ENCODE measurements at regions not wholly inside any gene's neighbourhood (a gene's known extent, or its start where the extent isn't known, plus 50 kb on each side); places are given as distances from the start of the nearest gene placed in this dataset.

- POLR2A ChIA-PET (ENCODE audit: low non-redundant PET): no interaction called here
- Histone ChIP-seq H3K36me3 (ENCODE audit: insufficient read depth, low read length, poor library complexity, severe bottlenecking) (no peaks in the 10 kb centered on the region), H3K27ac (ENCODE audit: low read depth, low read length, poor library complexity, severe bottlenecking) (no peak overlapping the region), H3K27me3 (replicated peaks; ENCODE audit: insufficient read depth, low read depth, low read length, poor library complexity) (no peaks in the 10 kb centered on the region), H3K4me1 (ENCODE audit: insufficient read depth, low read length, poor library complexity, severe bottlenecking) (peaks cover 5% of the 10 kb centered on the region), H3K9me3 (ENCODE audit: low read depth, low read length, poor library complexity, severe bottlenecking) (peaks cover 6% of the 10 kb centered on the region), H3K4me3 (ENCODE audit: low read depth, low read length, poor library complexity, severe bottlenecking) (no peak overlapping the region)
- BruUV-seq (replicated peaks): no TSS peak
- TF ChIP-seq CTCF (conservative IDR thresholded peaks at IDR 0.05; ENCODE audit: low read depth, low read length) (no peak), EZH2 (IDR thresholded peaks at IDR 0.05; ENCODE audit: borderline replicate concordance, low read depth, low read length, poor library complexity, severe bottlenecking) (no peak)
- intact Hi-C loops (cut with micrococcal nuclease; ENCODE audit: unreplicated experiment): no loop called here
- no peak for DNase-seq (ENCODE audit: low spot score)
- CTCF ChIA-PET: no interaction called here
Observed at GRCh38 chrX:19194285-19195242, 72.3 kb upstream of the ADGRG2 start.

- ChIA-PET POLR2A (ENCODE audit: low non-redundant PET) (no interaction called here), CTCF (no interaction called here)
- no TSS peak for BruUV-seq (replicated peaks)
- no peaks in the 10 kb centered on the region for H3K36me3 ChIP-seq (ENCODE audit: insufficient read depth, low read length, poor library complexity, severe bottlenecking)
- no peaks in the 10 kb centered on the region for H3K27me3 ChIP-seq (replicated peaks; ENCODE audit: insufficient read depth, low read depth, low read length, poor library complexity)
- H3K27ac ChIP-seq (ENCODE audit: low read depth, low read length, poor library complexity, severe bottlenecking): no peak overlapping the region
- no peak overlapping the region for H3K4me3 ChIP-seq (ENCODE audit: low read depth, low read length, poor library complexity, severe bottlenecking)
- H3K9me3 ChIP-seq (ENCODE audit: low read depth, low read length, poor library complexity, severe bottlenecking): peaks cover 6% of the 10 kb centered on the region
- TF ChIP-seq CTCF (conservative IDR thresholded peaks at IDR 0.05; ENCODE audit: low read depth, low read length) (no peak), EZH2 (IDR thresholded peaks at IDR 0.05; ENCODE audit: borderline replicate concordance, low read depth, low read length, poor library complexity, severe bottlenecking) (no peak)
- intact Hi-C loops (cut with micrococcal nuclease; ENCODE audit: unreplicated experiment): no loop called here
- peaks cover 5% of the 10 kb centered on the region for H3K4me1 ChIP-seq (ENCODE audit: insufficient read depth, low read length, poor library complexity, severe bottlenecking)
- DNase-seq (ENCODE audit: low spot score): no peak
Observed at GRCh38 chrX:19195243-19195610, 73.0 kb upstream of the ADGRG2 start.

- CTCF ChIA-PET: no interaction called here
- no peak for TF ChIP-seq CTCF (conservative IDR thresholded peaks at IDR 0.05; ENCODE audit: low read depth, low read length)
- TF ChIP-seq EZH2 (IDR thresholded peaks at IDR 0.05; ENCODE audit: borderline replicate concordance, low read depth, low read length, poor library complexity, severe bottlenecking): no peak
Observed at GRCh38 chrX:19198473-19198872, 76.2 kb upstream of the ADGRG2 start.

More at GRCh38 chrX:19198473-19198872, 76.2 kb upstream of the ADGRG2 start:
- no peaks in the 10 kb centered on the region for H3K36me3 ChIP-seq (ENCODE audit: insufficient read depth, low read length, poor library complexity, severe bottlenecking)
- no TSS peak for BruUV-seq (replicated peaks)
- H3K9me3 ChIP-seq (ENCODE audit: low read depth, low read length, poor library complexity, severe bottlenecking): no peaks in the 10 kb centered on the region
- intact Hi-C loops (cut with micrococcal nuclease; ENCODE audit: unreplicated experiment): no loop called here
- no peak overlapping the region for H3K4me3 ChIP-seq (ENCODE audit: low read depth, low read length, poor library complexity, severe bottlenecking)
- H3K27ac ChIP-seq (ENCODE audit: low read depth, low read length, poor library complexity, severe bottlenecking): no peak overlapping the region
- H3K4me1 ChIP-seq (ENCODE audit: insufficient read depth, low read length, poor library complexity, severe bottlenecking): no peaks in the 10 kb centered on the region
- H3K27me3 ChIP-seq (replicated peaks; ENCODE audit: insufficient read depth, low read depth, low read length, poor library complexity): no peaks in the 10 kb centered on the region
- no peak for DNase-seq (ENCODE audit: low spot score)
- POLR2A ChIA-PET (ENCODE audit: low non-redundant PET): no interaction called here

Data from A673 (cell line).